A673 (cell line): ENCODE measurements at regions not wholly inside any gene's neighbourhood (a gene's known extent, or its start where the extent isn't known, plus 50 kb on each side); places are given as distances from the start of the nearest gene placed in this dataset.
A peak's percentile ranks its signal among the peaks of the same experiment; 100 is the strongest.

Experiments
- BruUV-seq: library from RNA; stranded (reverse); fragments of 400-500 nt; replicated peaks from 2 replicates; lab custom pipeline; 2021; lab: Mats Ljungman, UMichigan
- CTCF ChIA-PET: fragments of 300-600 bp; sonication (Branson Sonifier 250); formaldehyde crosslinking; loops from one replicate; lab custom pipeline; 2022; ENCODE audit warnings: antibody characterized with exemption; lab: Charles Lee
- POLR2A ChIA-PET: fragments of 300-600 bp; sonication (Branson Sonifier 250); formaldehyde crosslinking; loops from one replicate; lab custom pipeline; 2022; ENCODE audit warnings: antibody characterized with exemption; ENCODE audit not compliant: low non-redundant PET; lab: Charles Lee
- DNase-seq: peaks from one replicate; pipeline ENCODE4 v3.0.0-alpha.2; 2015; ENCODE audit warnings: low spot score
- H3K27ac ChIP-seq: fragments of 200-600 bp; sonication (generic); 2 replicates; pipeline ENCODE4 v1.5.1; 2016; ENCODE audit warnings: mixed run types, low read depth, mild to moderate bottlenecking, mixed read lengths, antibody characterized with exemption, low read length; ENCODE audit not compliant: poor library complexity, severe bottlenecking
- H3K27me3 ChIP-seq: fragments of 200-600 bp; sonication (generic); replicated peaks from 2 replicates; pipeline ENCODE4 v1.6.1; 2017; ENCODE audit warnings: mixed run types, low read depth, mild to moderate bottlenecking, mixed read lengths, antibody characterized with exemption, low read length; ENCODE audit not compliant: insufficient read depth, poor library complexity
- H3K36me3 ChIP-seq: fragments of 200-600 bp; sonication (generic); 2 replicates; pipeline ENCODE4 v1.6.1; 2016; ENCODE audit warnings: mixed run types, mild to moderate bottlenecking, mixed read lengths, antibody characterized with exemption, low read length; ENCODE audit not compliant: insufficient read depth, poor library complexity, severe bottlenecking
- H3K4me1 ChIP-seq: fragments of 200-600 bp; sonication (generic); 2 replicates; pipeline ENCODE4 v1.6.1; 2017; ENCODE audit warnings: mixed run types, mild to moderate bottlenecking, mixed read lengths, antibody characterized with exemption, low read length; ENCODE audit not compliant: insufficient read depth, poor library complexity, severe bottlenecking
- H3K4me3 ChIP-seq: fragments of 200-600 bp; sonication (generic); 2 replicates; pipeline ENCODE4 v1.5.1; 2016; ENCODE audit warnings: low read depth, mixed run types, mild to moderate bottlenecking, mixed read lengths, low read length; ENCODE audit not compliant: poor library complexity, severe bottlenecking
- H3K9me3 ChIP-seq: fragments of 200-600 bp; sonication (generic); 2 replicates; pipeline ENCODE4 v1.6.1; 2016; ENCODE audit warnings: mixed run types, low read depth, mild to moderate bottlenecking, mixed read lengths, antibody characterized with exemption, low read length; ENCODE audit not compliant: poor library complexity, severe bottlenecking
- EZH2 ChIP-seq: fragments of 200-600 bp; sonication (generic); IDR thresholded peaks from 2 replicates; pipeline ENCODE4 v1.6.1; 2017; ENCODE audit warnings: borderline replicate concordance, low read depth, mild to moderate bottlenecking, mixed read lengths, antibody characterized with exemption, low read length; ENCODE audit not compliant: poor library complexity, severe bottlenecking
- intact Hi-C: fragments of 100-400 bp; cut with micrococcal nuclease; formaldehyde crosslinking; loops from one replicate; pipeline ENCODE4 v1.10.0; 2022; ENCODE audit not compliant: unreplicated experiment
- TF ChIP-seq, protein P1 (sequence below): fragments of 300-800, 200-600 bp; sonication (generic); conservative IDR thresholded peaks from 2 replicates; pipeline ENCODE4 v1.5.1; 2017; ENCODE audit warnings: low read depth, mild to moderate bottlenecking, antibody characterized with exemption, low read length, moderate library complexity, mixed read lengths

GRCh38 chr22:46087336-46087690, 63.0 kb upstream of the PPARA start:
- no peaks in the 10 kb centered on the region for H3K9me3 ChIP-seq
- peaks cover 88% of the 10 kb centered on the region for H3K36me3 ChIP-seq
- intact Hi-C loops = no loop called here
- no TSS peak for BruUV-seq
- no peak overlapping the region for H3K4me3 ChIP-seq
- no peaks in the 10 kb centered on the region for H3K27me3 ChIP-seq
- POLR2A ChIA-PET = no interaction called here
- CTCF ChIA-PET = interaction anchor here (0.5 kb wide), 1 partner anchor 50 kb away, joined by 4 read pairs; no protein-coding TSS in a partner anchor
- peak overlapping the region; percentile 97 for H3K27ac ChIP-seq
- H3K4me1 ChIP-seq = peaks cover 82% of the 10 kb centered on the region
- no peak for TF ChIP-seq EZH2
- TF ChIP-seq, protein P1, sequence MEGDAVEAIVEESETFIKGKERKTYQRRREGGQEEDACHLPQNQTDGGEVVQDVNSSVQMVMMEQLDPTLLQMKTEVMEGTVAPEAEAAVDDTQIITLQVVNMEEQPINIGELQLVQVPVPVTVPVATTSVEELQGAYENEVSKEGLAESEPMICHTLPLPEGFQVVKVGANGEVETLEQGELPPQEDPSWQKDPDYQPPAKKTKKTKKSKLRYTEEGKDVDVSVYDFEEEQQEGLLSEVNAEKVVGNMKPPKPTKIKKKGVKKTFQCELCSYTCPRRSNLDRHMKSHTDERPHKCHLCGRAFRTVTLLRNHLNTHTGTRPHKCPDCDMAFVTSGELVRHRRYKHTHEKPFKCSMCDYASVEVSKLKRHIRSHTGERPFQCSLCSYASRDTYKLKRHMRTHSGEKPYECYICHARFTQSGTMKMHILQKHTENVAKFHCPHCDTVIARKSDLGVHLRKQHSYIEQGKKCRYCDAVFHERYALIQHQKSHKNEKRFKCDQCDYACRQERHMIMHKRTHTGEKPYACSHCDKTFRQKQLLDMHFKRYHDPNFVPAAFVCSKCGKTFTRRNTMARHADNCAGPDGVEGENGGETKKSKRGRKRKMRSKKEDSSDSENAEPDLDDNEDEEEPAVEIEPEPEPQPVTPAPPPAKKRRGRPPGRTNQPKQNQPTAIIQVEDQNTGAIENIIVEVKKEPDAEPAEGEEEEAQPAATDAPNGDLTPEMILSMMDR = no peak
- no peak for DNase-seq

- peak; percentile 87 for DNase-seq
- H3K36me3 ChIP-seq = peaks cover 89% of the 10 kb centered on the region
- H3K27ac ChIP-seq = peak overlapping the region; percentile 97
- no peaks in the 10 kb centered on the region for H3K27me3 ChIP-seq
- intact Hi-C loops = no loop called here
- BruUV-seq = no TSS peak
- ChIA-PET POLR2A (no interaction called here), CTCF (interaction anchor here (0.5 kb wide), 1 partner anchor 50 kb away, joined by 4 read pairs; no protein-coding TSS in a partner anchor)
- H3K4me3 ChIP-seq = no peak overlapping the region
- H3K4me1 ChIP-seq = peaks cover 76% of the 10 kb centered on the region
- no peaks in the 10 kb centered on the region for H3K9me3 ChIP-seq
- no peak for TF ChIP-seq EZH2
- TF ChIP-seq, protein P1 = no peak
These were observed 62.5 kb upstream of the PPARA start for GRCh38 chr22:46087816-46088277.

DNA sequence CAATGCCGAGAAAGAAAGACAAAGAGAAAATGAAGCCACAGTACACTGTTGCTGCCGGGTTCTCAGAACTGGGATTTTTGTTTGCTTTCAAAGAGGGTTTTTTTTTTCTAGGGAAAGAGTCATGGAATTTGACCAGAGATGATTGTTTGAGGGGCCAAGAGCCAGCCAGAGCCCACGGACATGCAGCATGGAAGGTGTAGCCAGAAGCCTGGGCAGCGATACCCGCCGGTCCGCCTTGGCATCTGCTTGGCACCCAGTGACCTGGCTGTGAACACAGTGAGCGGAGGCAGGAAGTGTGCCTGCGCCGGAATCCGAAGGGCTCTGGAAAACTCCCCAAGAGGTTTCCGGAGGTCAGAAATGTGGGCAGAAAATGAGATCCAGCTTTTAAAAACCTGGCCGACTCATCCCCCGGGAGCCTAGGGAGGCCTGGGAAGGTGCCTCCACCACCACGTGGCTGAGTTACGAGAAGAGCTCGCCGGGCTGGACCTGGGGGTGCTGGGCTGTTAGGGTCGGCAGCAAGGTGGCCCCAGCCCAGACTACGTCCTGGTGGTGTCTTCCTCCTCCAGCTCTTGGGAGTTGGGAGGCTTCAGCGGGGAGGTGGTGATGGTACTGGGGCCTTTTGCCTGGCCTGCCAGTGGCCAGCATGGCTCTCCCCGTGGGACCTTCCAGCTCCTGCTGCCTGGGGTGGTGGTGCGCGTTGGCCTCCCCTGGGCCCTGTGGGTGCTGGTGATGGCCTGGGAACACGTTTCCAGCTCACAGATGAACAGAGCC, 61.6 kb upstream of the PPARA start:
- no peaks in the 10 kb centered on the region for H3K9me3 ChIP-seq
- peaks cover 68% of the 10 kb centered on the region for H3K4me1 ChIP-seq
- H3K27me3 ChIP-seq = no peaks in the 10 kb centered on the region
- DNase-seq = no peak
- H3K36me3 ChIP-seq = peaks cover 89% of the 10 kb centered on the region
- no peak for TF ChIP-seq EZH2
- TF ChIP-seq, protein P1 = no peak
- H3K27ac ChIP-seq = peak overlapping the region; percentile 97
- intact Hi-C loops = no loop called here
- ChIA-PET POLR2A (no interaction called here), CTCF (interaction anchor here (0.6 to 1.6 kb wide), 2 partner anchors 56 to 82 kb away, joined by 3 to 6 read pairs; no protein-coding TSS in a partner anchor)
- BruUV-seq = no TSS peak
- no peak overlapping the region for H3K4me3 ChIP-seq
